Ectodermal cell (in vitro differentiated cells): ENCODE measurements at regions not wholly inside any gene's neighbourhood (a gene's known extent, or its start where the extent isn't known, plus 50 kb on each side); places are given as distances from the start of the nearest gene placed in this dataset.
"Not testable (repeated sequence)": the region's sequence is repeated elsewhere in the genome, so short reads cannot be mapped to it uniquely, and the experiment has no call there.

ENCODE experiments used
- H3K27ac ChIP-seq: 2 replicates; pipeline ENCODE4 v1.7.0; 2013; ENCODE audit warnings: mild to moderate bottlenecking, low read depth, low read length; ENCODE audit not compliant: insufficient read depth, poor library complexity, severe bottlenecking
- H3K27me3 ChIP-seq: 2 replicates; pipeline ENCODE4 v1.7.0; 2013; ENCODE audit warnings: mild to moderate bottlenecking, low read length; ENCODE audit not compliant: insufficient read depth, control insufficient read depth, poor library complexity, severe bottlenecking
- H3K36me3 ChIP-seq: one replicate; pipeline ENCODE4 v1.7.0; 2013; ENCODE audit warnings: low read length; ENCODE audit not compliant: control insufficient read depth, insufficient read depth
- H3K4me1 ChIP-seq: one replicate; pipeline ENCODE4 v1.7.0; 2013; ENCODE audit warnings: low read length; ENCODE audit not compliant: control insufficient read depth, insufficient read depth
- H3K4me3 ChIP-seq: 2 replicates; pipeline ENCODE4 v1.7.0; 2013; ENCODE audit warnings: low read depth, low read length, control low read depth; ENCODE audit not compliant: insufficient read depth
- H3K9me3 ChIP-seq: 2 replicates; pipeline ENCODE4 v1.7.0; 2013; ENCODE audit warnings: mild to moderate bottlenecking, low read length, moderate library complexity; ENCODE audit not compliant: control insufficient read depth
- WGBS, 2 experiments: methylation state at CpG; one replicate each; pipeline ENCODE4 v1.1.7; 2013; ENCODE audit warnings: missing lambda C conversion rate in 2 of 2; 5-methylcytosine and 5-hydroxymethylcytosine counted together

DNA sequence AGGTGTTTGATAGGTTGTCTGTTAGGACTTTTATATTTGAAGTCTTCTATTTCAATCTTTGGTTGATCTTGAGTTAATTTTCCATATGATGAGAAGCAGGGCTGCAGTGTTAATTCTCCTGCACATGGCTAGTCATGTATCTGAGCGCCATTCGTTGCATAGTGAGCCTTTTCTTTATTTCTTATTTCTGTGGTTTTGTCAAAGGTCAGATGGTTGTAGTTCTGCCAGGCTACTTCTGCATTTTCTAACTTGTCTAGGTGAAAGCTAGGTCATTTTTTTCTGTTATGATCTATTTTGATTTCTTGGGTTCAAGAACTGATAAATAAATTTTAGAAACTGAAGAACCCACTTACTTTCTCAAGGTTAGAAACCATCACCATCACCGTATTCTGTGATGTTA lies 56.7 kb downstream of the CCDC74A start:
- Histone ChIP-seq H3K36me3 (no peaks in the 10 kb centered on the region), H3K9me3 (no peaks in the 10 kb centered on the region), H3K4me1 (no peaks in the 10 kb centered on the region), H3K4me3 (no peak overlapping the region), H3K27ac (no peak overlapping the region), H3K27me3 (no peaks in the 10 kb centered on the region)
- 95 to 97% methylated on average over 3 of the region's 3 CpGs for WGBS, 2 experiments

DNA sequence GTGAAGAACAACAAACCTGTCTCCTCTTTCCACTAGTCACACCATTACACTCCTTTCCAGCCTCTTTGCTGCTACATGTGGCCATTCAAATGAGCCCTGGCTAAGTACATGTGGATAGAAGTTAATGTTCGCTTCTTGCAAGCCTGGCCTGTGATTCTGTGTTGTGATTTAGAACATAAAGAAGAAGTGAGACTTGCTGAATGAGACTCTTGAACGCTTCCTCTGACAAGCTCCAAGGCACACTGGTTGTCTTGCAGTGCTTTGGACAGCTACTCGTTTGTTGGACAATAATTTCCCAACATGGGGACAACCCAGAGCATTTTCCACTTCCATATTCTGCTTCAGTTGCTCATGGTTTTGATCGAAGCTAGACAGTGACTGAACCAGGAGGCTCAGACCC lies 57.3 kb downstream of the CCDC74A start:
- Histone ChIP-seq H3K9me3 (no peaks in the 10 kb centered on the region), H3K4me1 (no peaks in the 10 kb centered on the region), H3K36me3 (no peaks in the 10 kb centered on the region), H3K27ac (no peak overlapping the region), H3K4me3 (no peak overlapping the region), H3K27me3 (no peaks in the 10 kb centered on the region)
- 88 to 94% methylated on average over 4 of the region's 4 CpGs for WGBS, 2 experiments

DNA sequence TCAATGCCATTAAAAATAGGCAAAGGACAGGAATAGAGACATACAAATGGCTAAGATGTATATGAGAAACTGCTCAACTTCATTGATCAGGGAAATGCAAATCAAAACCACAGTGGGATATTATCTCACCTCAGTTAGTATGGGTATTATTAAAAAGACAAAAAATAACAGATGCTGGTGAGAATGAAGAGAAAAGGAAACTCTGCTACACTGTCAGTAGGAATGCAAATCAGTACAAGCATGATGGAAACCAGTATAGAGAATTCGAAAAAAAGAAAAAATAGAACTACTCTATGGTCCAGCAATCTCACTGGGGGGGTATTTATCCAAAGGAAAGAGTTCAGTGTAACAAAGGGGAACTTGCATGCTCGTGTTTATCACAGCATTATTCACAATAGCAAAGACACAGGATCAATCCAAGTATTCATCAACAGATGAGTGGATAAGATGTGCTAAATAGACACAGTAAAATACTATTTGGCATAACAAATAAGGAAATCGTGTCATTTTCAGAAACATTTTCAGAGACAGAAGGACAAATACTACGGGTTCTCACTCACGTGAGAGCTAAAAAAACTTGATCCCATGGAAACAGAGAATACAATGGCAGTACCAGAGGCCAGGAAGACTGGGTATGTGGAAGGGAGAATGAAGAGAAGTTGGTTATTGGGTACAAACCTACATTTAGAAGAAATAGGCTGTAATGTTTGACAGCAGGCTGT lies 60.6 kb downstream of the CCDC74A start:
- Histone ChIP-seq H3K9me3 (no peaks in the 10 kb centered on the region), H3K27ac (no peak overlapping the region), H3K27me3 (no peaks in the 10 kb centered on the region), H3K4me1 (no peaks in the 10 kb centered on the region), H3K36me3 (no peaks in the 10 kb centered on the region), H3K4me3 (no peak overlapping the region)
- 82 to 88% methylated on average over 4 to 5 of the region's 5 CpGs for WGBS, 2 experiments

DNA sequence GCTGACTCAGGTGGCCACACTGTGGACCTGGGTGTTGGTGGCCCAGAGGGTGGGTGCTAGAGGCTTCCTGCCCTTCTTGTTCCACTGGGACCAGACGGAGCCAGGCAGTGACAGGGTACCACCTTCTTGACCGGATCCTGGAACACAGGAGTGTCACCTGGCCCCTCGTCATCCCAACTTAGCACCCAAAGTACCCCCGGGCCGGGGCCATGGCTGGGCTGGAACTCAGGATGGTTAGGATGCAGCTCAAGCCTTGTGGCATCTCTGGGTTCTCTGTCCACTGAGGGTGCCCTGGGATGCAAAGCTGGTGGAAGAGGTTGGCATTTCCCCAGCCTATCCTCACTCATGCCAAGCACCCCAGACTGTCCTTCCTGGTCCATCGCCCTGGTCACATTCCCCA lies 61.4 kb downstream of the CCDC74A start:
- WGBS, 2 experiments = 90 to 92% methylated on average over 6 of the region's 6 CpGs

DNA sequence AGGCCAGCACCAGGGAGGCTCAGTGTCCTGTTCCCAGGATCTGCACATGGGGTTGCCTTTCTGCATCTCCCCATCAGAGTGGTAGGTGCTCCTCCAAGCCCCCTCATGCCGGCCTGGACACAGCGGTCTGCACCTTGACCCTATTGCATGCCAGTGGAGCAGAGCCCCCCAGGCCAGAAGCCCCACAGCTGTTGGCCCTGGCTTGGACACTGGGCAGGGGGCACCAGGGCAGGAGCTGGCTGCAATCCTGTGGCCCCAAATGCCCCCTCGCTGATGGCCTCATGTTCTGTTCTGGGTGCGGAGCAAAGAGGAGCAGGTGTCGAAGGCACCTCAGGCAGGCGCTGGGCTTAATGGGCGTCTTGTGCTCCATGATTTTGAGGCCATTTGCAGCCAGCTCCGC lies 62.7 kb downstream of the CCDC74A start:
- WGBS, 2 experiments = 92 to 96% methylated on average over 8 of the region's 8 CpGs
- Histone ChIP-seq H3K4me1 (no peaks in the 10 kb centered on the region), H3K27ac (no peak overlapping the region), H3K9me3 (no peaks in the 10 kb centered on the region), H3K27me3 (no peaks in the 10 kb centered on the region), H3K36me3 (no peaks in the 10 kb centered on the region), H3K4me3 (no peak overlapping the region)

More for the DNA sequence above, 61.4 kb downstream of the CCDC74A start:
- not testable (repeated sequence) for H3K27me3 ChIP-seq, H3K27ac ChIP-seq, H3K4me1 ChIP-seq, H3K4me3 ChIP-seq, H3K36me3 ChIP-seq, H3K9me3 ChIP-seq

DNA sequence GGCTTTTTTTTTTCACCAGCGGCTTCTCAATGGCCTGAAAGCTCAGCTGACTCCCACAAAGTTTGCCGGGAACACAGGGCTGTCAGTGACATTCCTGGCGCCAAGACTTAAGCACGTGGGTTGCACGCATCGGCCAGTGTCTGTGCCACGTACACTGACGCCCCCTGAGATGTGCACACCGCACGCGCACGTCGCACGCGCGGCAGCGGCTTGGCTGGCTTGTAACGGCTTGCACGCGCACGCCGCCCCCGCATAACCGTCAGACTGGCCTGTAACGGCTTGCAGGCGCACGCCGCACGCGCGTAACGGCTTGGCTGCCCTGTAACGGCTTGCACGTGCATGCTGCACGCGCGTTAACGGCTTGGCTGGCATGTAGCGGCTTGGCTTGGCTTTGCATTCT lies 63.2 kb downstream of the CCDC74A start:
- Histone ChIP-seq H3K9me3 (no peaks in the 10 kb centered on the region), H3K4me3 (no peak overlapping the region), H3K27ac (no peak overlapping the region), H3K27me3 (no peaks in the 10 kb centered on the region), H3K4me1 (no peaks in the 10 kb centered on the region), H3K36me3 (no peaks in the 10 kb centered on the region)
- WGBS, 2 experiments = 90 to 91% methylated on average over 39 of the region's 39 CpGs

DNA sequence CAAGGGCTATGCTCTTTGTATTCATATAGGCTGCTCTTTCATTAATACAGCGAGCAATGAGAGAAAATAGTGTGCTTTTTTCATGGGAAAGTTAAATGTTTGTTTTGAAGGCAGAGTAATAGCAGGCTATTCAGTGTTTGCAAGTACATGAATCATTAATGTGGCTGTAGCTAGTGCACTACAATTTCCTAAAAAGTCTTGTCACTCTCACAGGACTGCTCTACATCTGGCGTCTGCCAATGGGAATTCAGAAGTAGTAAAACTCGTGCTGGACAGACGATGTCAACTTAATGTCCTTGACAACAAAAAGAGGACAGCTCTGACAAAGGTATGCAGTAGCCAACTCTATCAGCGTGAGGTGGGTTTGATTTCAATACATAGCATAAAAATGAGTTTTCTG lies 68.9 kb downstream of the CCDC74A start:
- not testable (repeated sequence) for H3K36me3 ChIP-seq, H3K27me3 ChIP-seq, H3K27ac ChIP-seq, H3K4me3 ChIP-seq, H3K9me3 ChIP-seq, H3K4me1 ChIP-seq
- 91 to 94% methylated on average over 1 to 2 of the region's 5 CpGs for WGBS, 2 experiments

DNA sequence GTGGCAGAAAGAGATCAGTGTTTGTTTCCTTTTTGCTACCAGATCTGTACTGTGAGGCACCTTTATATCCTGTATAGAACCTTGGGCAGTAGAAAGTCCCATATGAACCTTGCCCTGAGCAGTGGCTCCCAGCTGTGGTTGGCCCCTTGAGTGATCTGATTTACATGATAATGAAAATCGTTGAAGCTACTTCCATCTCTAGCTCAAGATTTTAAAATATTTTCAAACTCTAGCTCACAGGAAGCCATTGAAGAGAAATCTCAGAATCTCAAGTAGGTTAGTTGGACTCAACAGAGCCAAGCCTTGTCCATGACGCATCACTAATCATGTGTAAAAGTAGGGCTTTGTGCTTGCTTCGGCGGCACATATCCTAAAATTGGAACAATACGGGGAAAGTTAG lies 74.8 kb downstream of the CCDC74A start:
- H3K4me3 ChIP-seq, H3K27me3 ChIP-seq, H3K36me3 ChIP-seq, H3K4me1 ChIP-seq, H3K27ac ChIP-seq, H3K9me3 ChIP-seq: not testable (repeated sequence)
- WGBS, 2 experiments = 67 to 71% methylated on average over 1 of the region's 5 CpGs

DNA sequence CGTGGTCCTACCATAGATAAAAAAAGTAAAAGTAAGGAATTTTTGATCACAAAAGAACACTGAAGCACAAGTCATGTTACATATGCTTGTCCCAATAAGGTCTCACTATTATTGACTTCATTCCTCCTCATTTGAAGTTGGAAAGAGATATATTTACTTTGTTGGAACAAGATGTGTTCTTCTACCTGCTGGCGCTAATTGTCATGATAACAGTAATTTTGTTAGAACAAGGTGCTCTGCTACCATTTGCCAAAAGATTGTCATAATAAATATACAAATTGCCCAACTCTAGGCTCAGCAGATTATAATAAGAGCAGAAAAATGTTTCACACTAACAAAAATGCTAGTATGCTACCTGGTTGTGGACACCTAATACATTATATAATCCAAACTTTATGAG lies 77.0 kb downstream of the CCDC74A start:
- WGBS, 2 experiments = 91 to 100% methylated on average over 1 of the region's 2 CpGs
- not testable (repeated sequence) for H3K9me3 ChIP-seq, H3K36me3 ChIP-seq, H3K4me3 ChIP-seq, H3K27me3 ChIP-seq, H3K4me1 ChIP-seq, H3K27ac ChIP-seq

DNA sequence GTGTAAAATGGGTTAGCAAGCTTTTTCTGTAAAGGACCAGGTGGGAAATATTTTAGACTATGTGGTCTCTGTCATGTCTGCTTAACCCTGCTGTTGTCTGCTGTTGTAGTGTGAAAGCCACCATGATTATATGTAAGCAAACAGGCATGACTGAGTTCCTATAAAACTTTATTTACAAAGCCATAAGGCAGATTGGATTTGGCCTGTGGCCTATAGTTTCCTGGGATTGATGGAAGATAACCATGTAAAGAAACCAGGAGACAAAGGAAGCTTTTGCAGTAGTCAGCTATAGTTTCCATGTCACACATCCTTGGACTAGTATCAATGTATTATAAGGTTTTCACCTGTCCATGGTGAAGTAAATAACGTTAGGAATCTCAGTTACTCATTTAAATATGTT lies 78.7 kb downstream of the CCDC74A start:
- not testable (repeated sequence) for H3K9me3 ChIP-seq, H3K36me3 ChIP-seq, H3K4me1 ChIP-seq, H3K4me3 ChIP-seq, H3K27me3 ChIP-seq, H3K27ac ChIP-seq
- 92% methylated on average over 1 of the region's 1 CpG; no CpG with 5 or more reads in 1 of the 2 experiments for WGBS, 2 experiments

DNA sequence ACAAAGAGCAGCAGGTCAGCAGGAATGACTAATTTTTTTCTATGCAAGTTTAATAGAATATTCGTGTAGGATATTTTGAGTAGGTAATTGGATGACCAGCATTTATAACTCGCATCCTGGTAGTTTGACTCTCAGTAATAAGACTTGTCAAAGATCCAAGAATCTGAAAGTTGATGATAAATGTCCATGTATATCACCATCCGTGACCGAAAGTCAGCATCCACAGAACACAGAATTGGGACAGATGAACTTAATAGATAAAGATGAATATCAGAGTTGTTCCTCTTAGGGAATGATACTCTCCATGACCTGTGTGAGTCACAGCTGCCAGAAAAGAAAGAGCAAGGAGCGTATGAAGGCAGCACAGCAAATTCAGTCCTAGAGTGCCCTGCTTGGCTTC lies 79.4 kb downstream of the CCDC74A start:
- WGBS, 2 experiments = 91 to 92% methylated on average over 5 of the region's 5 CpGs
- H3K9me3 ChIP-seq, H3K4me1 ChIP-seq, H3K36me3 ChIP-seq, H3K27ac ChIP-seq, H3K4me3 ChIP-seq, H3K27me3 ChIP-seq: not testable (repeated sequence)
